DND-41 (cell line): ENCODE measurements at regions not wholly inside any gene's neighbourhood (a gene's known extent, or its start where the extent isn't known, plus 50 kb on each side); places are given as distances from the start of the nearest gene placed in this dataset.

Experiments
- ATAC-seq: fragments of 200-7000 bp; cut with Tn5 transposase; 3 replicates; pipeline ENCODE4 v1.9.1; 2021; ENCODE audit warnings: low read depth; ENCODE audit not compliant: insufficient read depth
- DNase-seq: peaks from one replicate; pipeline ENCODE4 v3.0.0-alpha.2; 2020
- H2AFZ ChIP-seq: 2 replicates; pipeline ENCODE4 v1.6.0; 2012; ENCODE audit warnings: low read depth, low read length
- H3K27ac ChIP-seq: 2 replicates; pipeline ENCODE4 v1.5.1; 2012; ENCODE audit warnings: low read length, inconsistent platforms
- H3K27me3 ChIP-seq: fragments of 200-600 bp; sonication (generic); 2 replicates; pipeline ENCODE4 v1.6.0; 2012; ENCODE audit warnings: low read length, mild to moderate bottlenecking, inconsistent platforms; ENCODE audit not compliant: insufficient read depth, poor library complexity
- H3K36me3 ChIP-seq: 2 replicates; pipeline ENCODE4 v1.5.1; 2012; ENCODE audit warnings: low read length, inconsistent platforms; ENCODE audit not compliant: insufficient read depth
- H3K4me1 ChIP-seq: 2 replicates; pipeline ENCODE4 v1.5.1; 2012; ENCODE audit warnings: mild to moderate bottlenecking, low read length; ENCODE audit not compliant: insufficient read depth
- H3K4me2 ChIP-seq: 2 replicates; pipeline ENCODE4 v1.6.0; 2012; ENCODE audit warnings: mild to moderate bottlenecking, moderate library complexity, low read length, inconsistent platforms; ENCODE audit not compliant: insufficient read depth
- H3K4me3 ChIP-seq, 2 experiments: fragments of 200-600 bp in 1 of 2; shearing (Covaris generic) in 1 of 2; 2 replicates each; pipeline ENCODE4 v1.5.1; 2012 to 2016; ENCODE audit warnings: inconsistent platforms in 2 of 2, low read length in 2 of 2, mild to moderate bottlenecking in 2 of 2, low read depth in 1 of 2, moderate library complexity in 1 of 2
- H3K79me2 ChIP-seq: 2 replicates; pipeline ENCODE4 v1.6.0; 2012; ENCODE audit warnings: low read length, inconsistent platforms; ENCODE audit not compliant: insufficient read depth
- H3K9ac ChIP-seq: 2 replicates; pipeline ENCODE4 v1.6.0; 2012; ENCODE audit warnings: low read depth, mild to moderate bottlenecking, inconsistent platforms, low read length, moderate library complexity
- H3K9me3 ChIP-seq: 2 replicates; pipeline ENCODE4 v1.5.1; 2012; ENCODE audit warnings: low read length, moderate library complexity, mild to moderate bottlenecking, inconsistent platforms; ENCODE audit not compliant: insufficient read depth, severe bottlenecking
- H4K20me1 ChIP-seq: 2 replicates; pipeline ENCODE4 v1.6.0; 2012; ENCODE audit warnings: low read length; ENCODE audit not compliant: insufficient read depth
- CTCF ChIP-seq: IDR thresholded peaks from 2 replicates; pipeline ENCODE4 v1.5.1; 2012; ENCODE audit warnings: borderline replicate concordance, low read length, moderate library complexity, mild to moderate bottlenecking; ENCODE audit not compliant: poor library complexity, severe bottlenecking; ENCODE audit errors: extremely low read depth
- EZH2 ChIP-seq: IDR thresholded peaks from 3 replicates; pipeline ENCODE4 v1.6.1; 2012; ENCODE audit warnings: borderline replicate concordance, low read depth, mild to moderate bottlenecking, moderate library complexity, low read length, inconsistent platforms; ENCODE audit not compliant: severe bottlenecking

- Histone ChIP-seq H3K27me3 (no peaks in the 10 kb centered on the region), H3K36me3 (no peaks in the 10 kb centered on the region), H3K9me3 (no peaks in the 10 kb centered on the region), H3K4me2 (no peak overlapping the region), H3K27ac (no peak overlapping the region), H3K79me2 (no peaks in the 10 kb centered on the region), H3K9ac (no peak overlapping the region), H4K20me1 (no peaks in the 10 kb centered on the region), H3K4me3 (no peak overlapping the region), H2AFZ (no peak overlapping the region), H3K4me1 (no peaks in the 10 kb centered on the region)
- DNase-seq (no peak), ATAC-seq (no peak)
- TF ChIP-seq EZH2 (no peak), CTCF (no peak)
Measured at GRCh38 chr9:85890962-85891361, 50.0 kb upstream of the NAA35 start.
